Mesenchymal stem cell (in vitro differentiated cells and primary cell): ENCODE measurements at regions not wholly inside any gene's neighbourhood (a gene's known extent, or its start where the extent isn't known, plus 50 kb on each side); places are given as distances from the start of the nearest gene placed in this dataset.

ENCODE experiments used
- DNase-seq: peaks from one replicate; pipeline ENCODE4 v3.0.0-alpha.2; 2013
- H2AFZ ChIP-seq: one replicate; pipeline ENCODE4 v1.6.1; 2013; ENCODE audit warnings: low read depth, mild to moderate bottlenecking, control low read depth, inconsistent platforms, low read length, moderate library complexity
- H2AK5ac ChIP-seq: 2 replicates; pipeline ENCODE4 v1.6.1; 2013; ENCODE audit warnings: low read length, moderate library complexity, mild to moderate bottlenecking, inconsistent platforms; ENCODE audit not compliant: severe bottlenecking
- H2BK120ac ChIP-seq: one replicate; pipeline ENCODE4 v1.6.1; 2013; ENCODE audit warnings: low read depth, mild to moderate bottlenecking, inconsistent platforms, low read length, moderate library complexity
- H2BK12ac ChIP-seq, 2 experiments: one replicate each; pipeline ENCODE4 v1.6.1; 2013; ENCODE audit warnings: inconsistent platforms in 2 of 2, low read length in 2 of 2, mild to moderate bottlenecking in 2 of 2, moderate library complexity in 2 of 2, control low read depth in 1 of 2
- H2BK15ac ChIP-seq: one replicate; pipeline ENCODE4 v1.6.1; 2013; ENCODE audit warnings: mild to moderate bottlenecking, low read depth, inconsistent platforms; ENCODE audit not compliant: poor library complexity, severe bottlenecking
- H2BK5ac ChIP-seq: 2 replicates; pipeline ENCODE4 v1.6.1; 2013; ENCODE audit warnings: low read depth, mild to moderate bottlenecking, low read length, control low read depth, inconsistent platforms; ENCODE audit not compliant: poor library complexity, severe bottlenecking
- H3K14ac ChIP-seq, 2 experiments: one replicate each; pipeline ENCODE4 v1.6.1; 2013; ENCODE audit warnings: inconsistent platforms in 2 of 2, low read length in 2 of 2, control low read depth in 1 of 2, mild to moderate bottlenecking in 1 of 2, moderate library complexity in 1 of 2
- H3K18ac ChIP-seq, 2 experiments: one replicate each; pipeline ENCODE4 v1.6.1; 2013; ENCODE audit warnings: inconsistent platforms in 2 of 2, low read length in 2 of 2, control low read depth in 1 of 2, low read depth in 1 of 2, mild to moderate bottlenecking in 1 of 2
- H3K23ac ChIP-seq, 2 experiments: one replicate each; pipeline ENCODE4 v1.6.1; 2013; ENCODE audit warnings: inconsistent platforms in 2 of 2, low read length in 2 of 2, mild to moderate bottlenecking in 2 of 2, moderate library complexity in 2 of 2, control low read depth in 1 of 2
- H3K27ac ChIP-seq: 2 replicates; pipeline ENCODE4 v1.5.1; 2013; ENCODE audit warnings: mild to moderate bottlenecking, moderate library complexity, low read length, control low read depth, inconsistent platforms; ENCODE audit not compliant: poor library complexity, severe bottlenecking
- H3K27me3 ChIP-seq, 2 experiments: 2 replicates each; pipeline versions ENCODE4 v1.6.1 to v1.7.0; 2013; ENCODE audit warnings: low read length in 2 of 2, mild to moderate bottlenecking in 2 of 2, moderate library complexity in 2 of 2, control low read depth in 1 of 2, inconsistent platforms in 1 of 2; ENCODE audit not compliant: control insufficient read depth in 1 of 2, insufficient read depth in 1 of 2
- H3K36me3 ChIP-seq, 2 experiments: 2 replicates each; pipeline versions ENCODE4 v1.6.1 to v1.7.0; 2013; ENCODE audit warnings: low read length in 2 of 2, control low read depth in 1 of 2, inconsistent platforms in 1 of 2, low read depth in 1 of 2, mild to moderate bottlenecking in 1 of 2; ENCODE audit not compliant: insufficient read depth in 2 of 2, control insufficient read depth in 1 of 2
- H3K4ac ChIP-seq, 2 experiments: one replicate each; pipeline ENCODE4 v1.6.1; 2013; ENCODE audit warnings: inconsistent platforms in 2 of 2, low read length in 2 of 2, mild to moderate bottlenecking in 2 of 2, moderate library complexity in 2 of 2, control low read depth in 1 of 2, low read depth in 1 of 2
- H3K4me1 ChIP-seq: 2 replicates; pipeline ENCODE4 v1.6.1; 2013; ENCODE audit warnings: low read depth, low read length, control low read depth; ENCODE audit not compliant: control insufficient read depth, insufficient read depth
- H3K4me2 ChIP-seq: 2 replicates; pipeline ENCODE4 v1.6.1; 2013; ENCODE audit warnings: low read length, mild to moderate bottlenecking, inconsistent platforms; ENCODE audit not compliant: poor library complexity, severe bottlenecking
- H3K4me3 ChIP-seq, 2 experiments: 2 replicates each; pipeline versions ENCODE4 v1.5.1 to v1.7.0; 2013; ENCODE audit warnings: low read length in 2 of 2, mild to moderate bottlenecking in 2 of 2, control low read depth in 1 of 2, low read depth in 1 of 2; ENCODE audit not compliant: insufficient read depth in 1 of 2
- H3K79me1 ChIP-seq: replicated peaks from 2 replicates; pipeline ENCODE4 v1.6.1; 2013; ENCODE audit warnings: mild to moderate bottlenecking, control low read depth, low read length, inconsistent platforms; ENCODE audit not compliant: poor library complexity, severe bottlenecking
- H3K9ac ChIP-seq: 2 replicates; pipeline ENCODE4 v1.7.0; 2013; ENCODE audit warnings: mild to moderate bottlenecking, low read length, moderate library complexity
- H3K9me3 ChIP-seq: 2 replicates; pipeline ENCODE4 v1.7.0; 2013; ENCODE audit warnings: mild to moderate bottlenecking, low read length; ENCODE audit not compliant: control insufficient read depth
- H4K8ac ChIP-seq: one replicate; pipeline ENCODE4 v1.6.1; 2013; ENCODE audit warnings: inconsistent platforms, mild to moderate bottlenecking, low read length, moderate library complexity
- H4K91ac ChIP-seq: one replicate; pipeline ENCODE4 v1.6.1; 2013; ENCODE audit warnings: mild to moderate bottlenecking, low read length, inconsistent platforms
- WGBS: methylation state at CpG from one replicate; pipeline ENCODE4 v1.1.7; 2013; ENCODE audit warnings: mixed read lengths; 5-methylcytosine and 5-hydroxymethylcytosine counted together

DNA sequence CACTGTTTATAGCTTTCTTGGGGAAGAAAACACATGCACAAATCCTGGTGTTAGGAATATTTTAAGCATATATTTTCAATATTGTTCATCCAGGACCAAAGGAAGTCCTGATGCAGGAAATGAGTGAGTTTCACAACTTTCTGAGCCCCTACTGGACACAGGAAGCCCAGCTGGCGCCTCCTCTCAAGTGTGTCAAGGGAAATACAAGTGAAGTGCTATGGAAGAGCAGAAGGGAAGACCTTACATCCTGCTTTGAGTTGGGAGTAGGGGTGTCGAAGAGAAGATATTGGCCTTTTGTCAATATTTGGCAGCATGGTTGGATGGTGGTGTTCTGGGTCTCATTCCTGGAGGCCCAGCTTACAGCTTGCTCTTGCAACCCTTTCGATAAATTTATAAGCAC is 66.1 kb upstream of the ZDHHC17 start:
- Histone ChIP-seq H3K4me2 (no peak overlapping the region), H2BK15ac (no peak overlapping the region)
- DNase-seq = peak; percentile 31

GRCh38 chr12:76698316-76698715 is 65.6 kb upstream of the ZDHHC17 start:
- WGBS = 85% methylated on average over 1 of the region's 1 CpG
- no peak overlapping the region for H3K23ac ChIP-seq
- no peak overlapping the region for H2AK5ac ChIP-seq
- no peak overlapping the region for H3K9ac ChIP-seq
- peak overlapping the region in 1 of 2 experiments; percentile 23 for H2BK12ac ChIP-seq
- no peak overlapping the region for H4K91ac ChIP-seq
- no peaks in the 10 kb centered on the region for H3K9me3 ChIP-seq
- H3K4me2 ChIP-seq = no peak overlapping the region
- H3K36me3 ChIP-seq = no peaks in the 10 kb centered on the region
- no peak overlapping the region for H3K27ac ChIP-seq
- H4K8ac ChIP-seq = no peak overlapping the region
- peak; percentile 28 for DNase-seq
- H2BK15ac ChIP-seq = no peak overlapping the region
- no peaks in the 10 kb centered on the region for H3K79me1 ChIP-seq
- no peak overlapping the region for H2BK5ac ChIP-seq
- peaks cover 6% of the 10 kb centered on the region for H3K4me1 ChIP-seq
- H3K14ac ChIP-seq = no peak overlapping the region
- H3K18ac ChIP-seq = peak overlapping the region in 1 of 2 experiments; percentile 55
- no peaks in the 10 kb centered on the region for H3K27me3 ChIP-seq
- no peak overlapping the region for H3K4me3 ChIP-seq
- H2BK120ac ChIP-seq = no peak overlapping the region
- H2AFZ ChIP-seq = no peak overlapping the region
- H3K4ac ChIP-seq = no peak overlapping the region

More for the DNA sequence above, 66.1 kb upstream of the ZDHHC17 start:
- no peak overlapping the region for H3K4ac ChIP-seq
- H3K9me3 ChIP-seq = no peaks in the 10 kb centered on the region
- no peak overlapping the region for H3K9ac ChIP-seq
- peak overlapping the region in 1 of 2 experiments; percentile 38 for H2BK12ac ChIP-seq
- 44% methylated on average over 2 of the region's 3 CpGs for WGBS
- H3K14ac ChIP-seq = no peak overlapping the region
- no peaks in the 10 kb centered on the region for H3K79me1 ChIP-seq
- peaks cover 7% of the 10 kb centered on the region for H3K4me1 ChIP-seq
- H3K27me3 ChIP-seq = no peaks in the 10 kb centered on the region
- no peaks in the 10 kb centered on the region for H3K36me3 ChIP-seq
- H2BK120ac ChIP-seq = no peak overlapping the region
- no peak overlapping the region for H2BK5ac ChIP-seq
- no peak overlapping the region for H3K4me3 ChIP-seq
- H3K27ac ChIP-seq = no peak overlapping the region
- no peak overlapping the region for H3K23ac ChIP-seq
- peak overlapping the region; percentile 67 for H4K8ac ChIP-seq
- H2AK5ac ChIP-seq = peak overlapping the region; percentile 27
- H2AFZ ChIP-seq = no peak overlapping the region
- no peak overlapping the region for H4K91ac ChIP-seq
- peak overlapping the region in 1 of 2 experiments; percentile 52 for H3K18ac ChIP-seq

DNA sequence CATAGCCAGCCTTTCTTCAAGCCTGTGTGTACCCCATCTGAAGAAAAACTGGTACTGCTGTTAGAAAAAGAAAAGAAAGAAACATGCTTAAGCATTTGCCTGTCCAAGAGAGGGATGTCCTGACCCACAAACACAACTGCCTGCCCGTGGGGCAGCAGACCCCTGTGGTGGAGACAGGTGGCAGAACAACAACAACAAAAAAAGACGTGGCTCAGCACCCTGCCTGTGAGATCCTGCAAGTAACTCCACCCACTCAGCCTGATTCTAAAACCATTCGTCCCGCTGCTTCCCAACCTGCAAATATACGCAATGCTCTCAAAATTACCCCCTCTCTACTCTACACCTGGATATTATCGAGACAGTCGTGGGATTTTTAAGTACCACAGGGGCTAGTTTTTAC is 64.9 kb upstream of the ZDHHC17 start:
- no peak overlapping the region for H3K14ac ChIP-seq
- peak overlapping the region; percentile 61 for H4K91ac ChIP-seq
- H3K27ac ChIP-seq = no peak overlapping the region
- H2AK5ac ChIP-seq = peak overlapping the region; percentile 49
- peaks cover 6% of the 10 kb centered on the region for H3K4me1 ChIP-seq
- no peak overlapping the region for H3K9ac ChIP-seq
- no peak overlapping the region for H3K23ac ChIP-seq
- H3K4me2 ChIP-seq = peak overlapping the region; percentile 19
- no peaks in the 10 kb centered on the region for H3K9me3 ChIP-seq
- no peak for DNase-seq
- H2AFZ ChIP-seq = no peak overlapping the region
- no peak overlapping the region for H4K8ac ChIP-seq
- no peaks in the 10 kb centered on the region for H3K79me1 ChIP-seq
- H2BK5ac ChIP-seq = no peak overlapping the region
- H3K18ac ChIP-seq = no peak overlapping the region
- H3K36me3 ChIP-seq = no peaks in the 10 kb centered on the region
- H2BK15ac ChIP-seq = no peak overlapping the region
- H2BK12ac ChIP-seq = no peak overlapping the region
- no peaks in the 10 kb centered on the region for H3K27me3 ChIP-seq
- no peak overlapping the region for H2BK120ac ChIP-seq
- 76% methylated on average over 7 of the region's 7 CpGs for WGBS
- no peak overlapping the region for H3K4me3 ChIP-seq
- no peak overlapping the region for H3K4ac ChIP-seq

DNA sequence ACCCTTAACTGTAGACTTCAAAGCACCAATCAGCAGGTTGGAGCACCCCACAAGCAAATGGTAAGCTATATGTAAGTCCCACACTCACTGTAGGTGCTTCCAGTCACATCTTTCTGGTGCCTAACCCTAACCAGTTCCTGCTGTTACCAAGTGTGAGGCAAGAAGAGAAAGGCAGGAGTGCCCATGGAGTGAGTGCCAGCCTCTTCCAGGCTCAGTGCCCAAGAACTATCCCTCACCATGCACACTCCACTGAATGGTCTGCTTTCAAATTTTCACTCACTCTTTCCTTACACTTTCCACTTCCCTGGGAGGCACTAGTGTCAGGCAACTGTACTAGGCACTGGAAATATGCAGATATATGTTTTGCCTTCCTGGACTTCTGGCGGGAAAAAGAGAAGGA is 62.2 kb upstream of the ZDHHC17 start:
- WGBS = 100% methylated on average over 1 of the region's 1 CpG
- Histone ChIP-seq H2AFZ (no peak overlapping the region), H3K18ac (no peak overlapping the region), H2BK15ac (no peak overlapping the region), H3K14ac (no peak overlapping the region), H3K23ac (no peak overlapping the region), H3K4me1 (peaks cover 6% of the 10 kb centered on the region), H3K4ac (no peak overlapping the region), H3K9ac (no peak overlapping the region), H3K27me3 (no peaks in the 10 kb centered on the region), H4K91ac (no peak overlapping the region), H2BK12ac (peak overlapping the region in 1 of 2 experiments; percentile 51), H4K8ac (no peak overlapping the region), H3K79me1 (no peaks in the 10 kb centered on the region), H2AK5ac (no peak overlapping the region), H2BK5ac (no peak overlapping the region), H3K4me3 (no peak overlapping the region), H3K27ac (no peak overlapping the region), H3K36me3 (no peaks in the 10 kb centered on the region), H3K4me2 (no peak overlapping the region), H2BK120ac (no peak overlapping the region), H3K9me3 (no peaks in the 10 kb centered on the region)
- DNase-seq = no peak
